Trophoblast cell (in vitro differentiated cells and primary cell): ENCODE measurements at regions not wholly inside any gene's neighbourhood (a gene's known extent, or its start where the extent isn't known, plus 50 kb on each side); places are given as distances from the start of the nearest gene placed in this dataset.
"Not testable (repeated sequence)": the region's sequence is repeated elsewhere in the genome, so short reads cannot be mapped to it uniquely, and the experiment has no call there.

ENCODE experiments used
- DNase-seq, 2 donors: peaks; one replicate each; pipeline ENCODE4 v3.0.0-alpha.2; 2016
- H2AFZ ChIP-seq: 2 replicates; pipeline ENCODE4 v1.6.1; 2013; ENCODE audit warnings: low read length, moderate library complexity, mild to moderate bottlenecking; ENCODE audit not compliant: insufficient read depth, poor library complexity
- H2AK5ac ChIP-seq: 2 replicates; pipeline ENCODE4 v1.6.1; 2013; ENCODE audit warnings: mild to moderate bottlenecking, low read length
- H2BK120ac ChIP-seq: 2 replicates; pipeline ENCODE4 v1.6.1; 2013; ENCODE audit warnings: low read length, mild to moderate bottlenecking, moderate library complexity; ENCODE audit not compliant: insufficient read depth, poor library complexity
- H2BK12ac ChIP-seq: 2 replicates; pipeline ENCODE4 v1.6.1; 2013; ENCODE audit warnings: mild to moderate bottlenecking, low read length, moderate library complexity
- H2BK5ac ChIP-seq: 2 replicates; pipeline ENCODE4 v1.6.1; 2013; ENCODE audit warnings: low read length, low read depth, moderate library complexity, mild to moderate bottlenecking; ENCODE audit not compliant: poor library complexity
- H3K14ac ChIP-seq: 2 replicates; pipeline ENCODE4 v1.6.1; 2013; ENCODE audit warnings: mild to moderate bottlenecking, low read length
- H3K18ac ChIP-seq: 2 replicates; pipeline ENCODE4 v1.6.1; 2013; ENCODE audit warnings: mild to moderate bottlenecking, low read length
- H3K23ac ChIP-seq: 2 replicates; pipeline ENCODE4 v1.6.1; 2013; ENCODE audit warnings: low read length
- H3K27ac ChIP-seq: 2 replicates; pipeline ENCODE4 v1.5.1; 2013; ENCODE audit warnings: low read depth, mild to moderate bottlenecking, inconsistent platforms, low read length, moderate library complexity
- H3K27me3 ChIP-seq: 2 replicates; pipeline ENCODE4 v1.6.1; 2013; ENCODE audit warnings: inconsistent platforms, mild to moderate bottlenecking, low read length, moderate library complexity; ENCODE audit not compliant: insufficient read depth
- H3K36me3 ChIP-seq, 2 experiments: 1 replicate in 1 of 2; 2 replicates in 1 of 2; pipeline ENCODE4 v1.6.1; 2013; ENCODE audit warnings: low read length in 2 of 2, mild to moderate bottlenecking in 2 of 2, moderate library complexity in 1 of 2; ENCODE audit not compliant: insufficient read depth in 2 of 2, control insufficient read depth in 1 of 2
- H3K4ac ChIP-seq: 2 replicates; pipeline ENCODE4 v1.6.1; 2013; ENCODE audit warnings: low read depth, mild to moderate bottlenecking, low read length, moderate library complexity
- H3K4me1 ChIP-seq, 2 experiments: 1 replicate in 1 of 2; 2 replicates in 1 of 2; pipeline ENCODE4 v1.6.1; 2013; ENCODE audit warnings: low read length in 2 of 2, mild to moderate bottlenecking in 2 of 2, moderate library complexity in 1 of 2; ENCODE audit not compliant: insufficient read depth in 2 of 2, control insufficient read depth in 1 of 2
- H3K4me2 ChIP-seq: 2 replicates; pipeline ENCODE4 v1.6.1; 2013; ENCODE audit warnings: inconsistent platforms, mild to moderate bottlenecking, low read length, moderate library complexity
- H3K4me3 ChIP-seq: 2 replicates; pipeline ENCODE4 v1.5.1; 2013; ENCODE audit warnings: mild to moderate bottlenecking, low read depth, low read length, inconsistent platforms
- H3K79me1 ChIP-seq: one replicate; pipeline ENCODE4 v1.6.1; 2013; ENCODE audit warnings: low read length
- H3K79me2 ChIP-seq: 2 replicates; pipeline ENCODE4 v1.6.1; 2013; ENCODE audit warnings: low read length, mild to moderate bottlenecking; ENCODE audit not compliant: control insufficient read depth, insufficient read depth, poor library complexity
- H3K9ac ChIP-seq: 2 replicates; pipeline ENCODE4 v1.6.1; 2013; ENCODE audit warnings: mild to moderate bottlenecking, low read length
- H3K9me3 ChIP-seq: 2 replicates; pipeline ENCODE4 v1.6.1; 2013; ENCODE audit warnings: low read depth, mild to moderate bottlenecking, control low read depth, inconsistent platforms, low read length; ENCODE audit not compliant: insufficient read depth
- H4K12ac ChIP-seq: 2 replicates; pipeline ENCODE4 v1.6.1; 2013; ENCODE audit warnings: low read depth, mild to moderate bottlenecking, low read length, moderate library complexity
- H4K8ac ChIP-seq: 2 replicates; pipeline ENCODE4 v1.6.1; 2013; ENCODE audit warnings: low read depth, mild to moderate bottlenecking, low read length, moderate library complexity
- H4K91ac ChIP-seq: one replicate; pipeline ENCODE4 v1.6.1; 2013; ENCODE audit warnings: low read depth, mild to moderate bottlenecking, low read length, moderate library complexity
- WGBS: extraction: QIAGEN DNeasy Blood & Tissue Kit; methylation state at CpG from one replicate; pipeline ENCODE4 v1.1.7; 2013; ENCODE audit warnings: missing lambda C conversion rate; ENCODE audit not compliant: insufficient read length, insufficient coverage; ENCODE audit errors: extremely low coverage; 5-methylcytosine and 5-hydroxymethylcytosine counted together

GRCh38 chr5:20783484-20783883, 795.5 kb upstream of the CDH18 start:
- H3K36me3 ChIP-seq, H3K18ac ChIP-seq, H3K4me3 ChIP-seq, H2BK12ac ChIP-seq, H3K4me1 ChIP-seq, H3K14ac ChIP-seq, H2BK5ac ChIP-seq, H2AK5ac ChIP-seq, H4K8ac ChIP-seq, H3K4me2 ChIP-seq, H3K4ac ChIP-seq, H3K23ac ChIP-seq, H3K79me2 ChIP-seq, DNase-seq, H3K9ac ChIP-seq, H3K79me1 ChIP-seq, H3K9me3 ChIP-seq, H2BK120ac ChIP-seq, H3K27me3 ChIP-seq, H4K91ac ChIP-seq, H2AFZ ChIP-seq, H3K27ac ChIP-seq, H4K12ac ChIP-seq: not testable (repeated sequence)
- WGBS = no CpG with 5 or more reads among the region's 2 CpGs

- H2AFZ ChIP-seq, H3K9me3 ChIP-seq, H3K9ac ChIP-seq, DNase-seq, H2AK5ac ChIP-seq, H2BK120ac ChIP-seq, H3K18ac ChIP-seq, H3K27ac ChIP-seq, H3K27me3 ChIP-seq, H3K4me3 ChIP-seq, H3K14ac ChIP-seq, H3K79me1 ChIP-seq, H3K4me2 ChIP-seq, H4K8ac ChIP-seq, H2BK5ac ChIP-seq, H2BK12ac ChIP-seq, H4K91ac ChIP-seq, H3K4ac ChIP-seq, H3K36me3 ChIP-seq, H3K79me2 ChIP-seq, H3K4me1 ChIP-seq, H3K23ac ChIP-seq, H4K12ac ChIP-seq: not testable (repeated sequence)
- no CpG with 5 or more reads among the region's 2 CpGs for WGBS
Measured at GRCh38 chr5:20771338-20771737, 783.3 kb upstream of the CDH18 start.

DNA sequence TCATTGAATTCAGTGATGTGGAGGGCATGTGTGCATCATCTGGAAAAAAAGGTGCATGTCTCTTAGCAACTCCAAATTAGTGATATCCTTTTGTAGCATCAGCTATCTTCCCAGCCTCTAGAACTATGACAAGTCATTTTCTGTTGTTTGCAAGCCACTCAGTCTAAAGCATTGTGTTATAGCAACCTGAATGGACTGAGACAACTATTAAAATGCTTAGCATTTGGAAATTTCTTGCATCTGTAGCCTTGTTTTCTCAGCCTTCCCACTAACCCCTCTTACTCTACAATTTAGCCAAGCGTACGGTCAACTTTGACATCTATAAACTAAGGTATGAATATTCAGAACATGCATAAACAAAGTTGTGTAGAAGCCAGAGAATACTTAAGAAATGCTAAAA, 777.1 kb upstream of the CDH18 start:
- H3K27me3 ChIP-seq, DNase-seq, H2AK5ac ChIP-seq, H3K23ac ChIP-seq, H3K79me1 ChIP-seq, H3K9me3 ChIP-seq, H3K18ac ChIP-seq, H3K27ac ChIP-seq, H4K91ac ChIP-seq, H3K4me3 ChIP-seq, H4K12ac ChIP-seq, H3K9ac ChIP-seq, H3K36me3 ChIP-seq, H4K8ac ChIP-seq, H3K4me2 ChIP-seq, H2BK5ac ChIP-seq, H3K14ac ChIP-seq, H3K79me2 ChIP-seq, H2BK12ac ChIP-seq, H2AFZ ChIP-seq, H2BK120ac ChIP-seq, H3K4me1 ChIP-seq, H3K4ac ChIP-seq: not testable (repeated sequence)
- no CpG with 5 or more reads among the region's 2 CpGs for WGBS

DNA sequence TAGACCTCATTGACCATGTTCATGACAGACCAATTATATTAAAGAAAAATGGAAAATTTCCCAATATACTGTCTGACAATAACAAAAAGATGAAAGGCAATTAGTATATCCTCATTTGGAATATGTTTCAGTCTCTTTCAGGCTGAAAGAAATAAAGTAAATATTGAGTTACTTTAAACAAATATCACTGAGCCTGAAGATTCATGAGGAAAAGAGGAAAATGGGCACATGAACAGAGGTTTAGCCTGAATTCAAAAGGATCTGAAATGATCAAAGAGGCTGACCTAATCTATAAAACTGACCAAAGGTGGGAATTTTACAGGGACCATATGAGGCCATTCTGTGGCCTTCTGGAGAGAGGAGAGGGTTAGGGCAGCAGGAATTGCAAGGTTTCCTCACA, 771.5 kb upstream of the CDH18 start:
- H3K4me2 ChIP-seq, H3K27me3 ChIP-seq, H2AK5ac ChIP-seq, H4K91ac ChIP-seq, DNase-seq, H4K8ac ChIP-seq, H2BK5ac ChIP-seq, H3K18ac ChIP-seq, H3K36me3 ChIP-seq, H2BK12ac ChIP-seq, H3K79me2 ChIP-seq, H3K79me1 ChIP-seq, H3K4ac ChIP-seq, H3K4me3 ChIP-seq, H3K4me1 ChIP-seq, H4K12ac ChIP-seq, H3K9me3 ChIP-seq, H3K23ac ChIP-seq, H2BK120ac ChIP-seq, H3K14ac ChIP-seq, H3K27ac ChIP-seq, H3K9ac ChIP-seq, H2AFZ ChIP-seq: not testable (repeated sequence)

DNA sequence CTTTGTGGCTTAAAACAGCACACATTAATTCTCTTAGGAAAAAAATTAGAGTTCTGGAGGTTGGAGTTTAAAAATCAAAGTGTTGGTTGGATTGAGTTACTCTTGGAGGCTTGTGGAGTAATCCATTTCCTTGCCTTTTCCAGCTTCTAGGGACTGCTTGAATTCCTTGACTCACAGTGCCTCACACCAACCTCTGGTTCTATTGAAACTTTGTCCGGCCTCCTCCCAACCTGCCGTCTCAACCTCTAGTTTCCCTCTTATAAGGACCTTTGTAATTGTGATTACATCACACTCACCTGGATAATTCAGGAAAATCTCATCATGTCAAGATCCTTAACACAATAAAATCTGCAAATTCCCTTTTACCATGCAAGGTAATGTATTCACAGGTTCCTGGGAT, 764.2 kb upstream of the CDH18 start:
- H4K91ac ChIP-seq, H3K4me1 ChIP-seq, H4K8ac ChIP-seq, H3K9ac ChIP-seq, H3K9me3 ChIP-seq, H3K18ac ChIP-seq, H3K36me3 ChIP-seq, H3K14ac ChIP-seq, H2BK12ac ChIP-seq, H3K27me3 ChIP-seq, H2BK120ac ChIP-seq, H3K4ac ChIP-seq, H3K79me1 ChIP-seq, H2AFZ ChIP-seq, H4K12ac ChIP-seq, H3K79me2 ChIP-seq, H3K4me2 ChIP-seq, DNase-seq, H3K23ac ChIP-seq, H2BK5ac ChIP-seq, H3K27ac ChIP-seq, H2AK5ac ChIP-seq, H3K4me3 ChIP-seq: not testable (repeated sequence)
- WGBS = no CpG with 5 or more reads among the region's 2 CpGs
